PFSK-1 (cell line): ENCODE measurements at regions not wholly inside any gene's neighbourhood (a gene's known extent, or its start where the extent isn't known, plus 50 kb on each side); places are given as distances from the start of the nearest gene placed in this dataset.

Source experiments
- POLR2AphosphoS5 ChIP-seq: IDR thresholded peaks from 2 replicates; pipeline ENCODE4 v1.6.1; 2012; ENCODE audit warnings: low read depth, mild to moderate bottlenecking, control low read depth, low read length, moderate library complexity
- REST ChIP-seq, 2 experiments: IDR thresholded peaks; 2 replicates each; pipeline versions ENCODE4 v1.6.1 to v1.8.0; 2011 to 2012; ENCODE audit warnings: low read depth in 2 of 2, low read length in 2 of 2, control low read depth in 1 of 2, inconsistent platforms in 1 of 2, mild to moderate bottlenecking in 1 of 2, moderate library complexity in 1 of 2; ENCODE audit not compliant: insufficient read depth in 1 of 2

DNA sequence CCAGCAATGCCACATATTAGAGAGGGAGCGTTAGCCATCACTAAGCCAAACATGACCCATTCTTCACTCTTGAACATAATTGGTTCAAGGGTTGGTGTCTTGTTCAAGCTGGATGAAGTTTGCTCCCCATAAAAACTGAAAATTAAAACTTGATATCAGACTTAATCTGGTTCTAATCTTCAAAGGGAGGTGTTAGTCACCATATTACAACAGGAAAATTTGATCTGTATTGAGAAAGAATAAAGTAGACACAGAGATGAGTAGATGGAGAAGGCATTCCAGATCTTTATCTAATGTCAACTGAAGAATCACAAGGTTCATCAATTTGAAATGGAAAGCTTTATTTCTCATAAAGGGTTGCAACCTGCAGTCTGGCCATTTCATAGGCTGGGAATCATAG is 972.8 kb downstream of the HACE1 start:
- TF ChIP-seq REST (IDR thresholded peaks at IDR 0.05; ENCODE audit: insufficient read depth in 1 of 2, low read depth in 2 of 2, low read length in 2 of 2), result no peak
- no peak for TF ChIP-seq POLR2AphosphoS5
